ENCODE measurements at regions not wholly inside any gene's neighbourhood (a gene's known extent, or its start where the extent isn't known, plus 50 kb on each side); places are given as distances from the start of the nearest gene placed in this dataset.
A peak's percentile ranks its signal among the peaks of the same experiment; 100 is the strongest.

DNA sequence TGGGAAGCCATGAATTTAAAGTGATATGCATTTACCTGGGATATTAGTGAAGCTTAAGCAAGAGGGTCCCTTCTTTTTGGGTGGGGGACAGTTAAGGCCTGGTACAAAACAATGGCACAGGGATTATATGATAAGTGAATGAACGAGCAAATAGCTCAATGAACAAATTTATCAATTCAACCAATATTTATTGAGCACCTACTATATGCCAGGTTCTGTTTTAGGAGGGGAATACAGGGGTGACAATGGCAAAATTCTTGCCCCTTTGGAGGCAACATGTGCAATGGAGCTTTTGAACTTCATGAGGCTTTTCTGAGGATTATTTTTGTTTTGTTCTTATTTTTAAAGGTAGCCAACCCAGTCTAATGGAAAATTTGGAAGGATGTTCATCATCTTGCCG, 68.2 kb downstream of the FOXD2 start:
- H2AFZ ChIP-seq: no peak overlapping the region
- no peaks in the 10 kb centered on the region; the same call in 1 of the 2 replicates for H3F3A ChIP-seq (ENCODE audit: insufficient read depth, low read depth)
- H3K4me1 ChIP-seq (replicated peaks; ENCODE audit: insufficient read depth): no peaks in the 10 kb centered on the region
- peaks cover 7% of the 10 kb centered on the region for H3K27me3 ChIP-seq (ENCODE audit: insufficient read depth, low read depth)
- H3K9me3 ChIP-seq (ENCODE audit: insufficient read depth, low read depth): no peaks in the 10 kb centered on the region
- no peaks in the 10 kb centered on the region for H3K79me2 ChIP-seq (ENCODE audit: low read depth)
- POLR2A ChIA-PET (ENCODE audit: unreplicated experiment): no interaction called here
- no peak for DNase-seq
- TF ChIP-seq EZH2 (IDR thresholded peaks at IDR 0.05; ENCODE audit: low read depth): no peak
- TF ChIP-seq, protein P1, sequence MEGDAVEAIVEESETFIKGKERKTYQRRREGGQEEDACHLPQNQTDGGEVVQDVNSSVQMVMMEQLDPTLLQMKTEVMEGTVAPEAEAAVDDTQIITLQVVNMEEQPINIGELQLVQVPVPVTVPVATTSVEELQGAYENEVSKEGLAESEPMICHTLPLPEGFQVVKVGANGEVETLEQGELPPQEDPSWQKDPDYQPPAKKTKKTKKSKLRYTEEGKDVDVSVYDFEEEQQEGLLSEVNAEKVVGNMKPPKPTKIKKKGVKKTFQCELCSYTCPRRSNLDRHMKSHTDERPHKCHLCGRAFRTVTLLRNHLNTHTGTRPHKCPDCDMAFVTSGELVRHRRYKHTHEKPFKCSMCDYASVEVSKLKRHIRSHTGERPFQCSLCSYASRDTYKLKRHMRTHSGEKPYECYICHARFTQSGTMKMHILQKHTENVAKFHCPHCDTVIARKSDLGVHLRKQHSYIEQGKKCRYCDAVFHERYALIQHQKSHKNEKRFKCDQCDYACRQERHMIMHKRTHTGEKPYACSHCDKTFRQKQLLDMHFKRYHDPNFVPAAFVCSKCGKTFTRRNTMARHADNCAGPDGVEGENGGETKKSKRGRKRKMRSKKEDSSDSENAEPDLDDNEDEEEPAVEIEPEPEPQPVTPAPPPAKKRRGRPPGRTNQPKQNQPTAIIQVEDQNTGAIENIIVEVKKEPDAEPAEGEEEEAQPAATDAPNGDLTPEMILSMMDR (conservative IDR thresholded peaks at IDR 0.05): no peak
- CTCF ChIA-PET: no interaction called here
- H4K20me1 ChIP-seq (ENCODE audit: insufficient read depth): no peaks in the 10 kb centered on the region
- no peaks in the 10 kb centered on the region for H3K9me2 ChIP-seq (ENCODE audit: insufficient read depth)
- no peaks in the 10 kb centered on the region for H3K36me3 ChIP-seq (ENCODE audit: low read depth)
- no peak overlapping the region for H3K27ac ChIP-seq
- no TSS peak for BruUV-seq (replicated peaks)
- H3K4me2 ChIP-seq: no peak overlapping the region
- intact Hi-C loops (cut with micrococcal nuclease; ENCODE audit: unreplicated experiment): no loop called here
- H3K4me3 ChIP-seq: no peak overlapping the region

- no peak for TF ChIP-seq EZH2 (IDR thresholded peaks at IDR 0.05; ENCODE audit: low read depth)
- TF ChIP-seq, protein P1 (conservative IDR thresholded peaks at IDR 0.05): no peak
- no peak overlapping the region for H3K27ac ChIP-seq
- DNase-seq: no peak
- H3K36me3 ChIP-seq (ENCODE audit: low read depth): no peaks in the 10 kb centered on the region
- POLR2A ChIA-PET (ENCODE audit: unreplicated experiment): no interaction called here
- H3K9me2 ChIP-seq (ENCODE audit: insufficient read depth): no peaks in the 10 kb centered on the region
- intact Hi-C loops (cut with micrococcal nuclease; ENCODE audit: unreplicated experiment): no loop called here
- no peak overlapping the region for H3K4me2 ChIP-seq
- H2AFZ ChIP-seq: no peak overlapping the region
- peaks cover 7% of the 10 kb centered on the region for H3K27me3 ChIP-seq (ENCODE audit: insufficient read depth, low read depth)
- no TSS peak for BruUV-seq (replicated peaks)
- H4K20me1 ChIP-seq (ENCODE audit: insufficient read depth): no peaks in the 10 kb centered on the region
- H3F3A ChIP-seq (ENCODE audit: insufficient read depth, low read depth): no peaks in the 10 kb centered on the region; the same call in 1 of the 2 replicates
- H3K79me2 ChIP-seq (ENCODE audit: low read depth): no peaks in the 10 kb centered on the region
- H3K4me3 ChIP-seq: no peak overlapping the region
- H3K4me1 ChIP-seq (replicated peaks; ENCODE audit: insufficient read depth): no peaks in the 10 kb centered on the region
- H3K9me3 ChIP-seq (ENCODE audit: insufficient read depth, low read depth): no peaks in the 10 kb centered on the region
- CTCF ChIA-PET: no interaction called here
These were observed 69.3 kb downstream of the FOXD2 start for GRCh38 chr1:47507144-47507543.

- H3K36me3 ChIP-seq (ENCODE audit: low read depth): no peaks in the 10 kb centered on the region
- POLR2A ChIA-PET (ENCODE audit: unreplicated experiment): interaction anchor here (0.5 to 0.7 kb wide), 2 partner anchors 19 to 1073 kb away, joined by 3 read pairs; no protein-coding TSS in a partner anchor
- intact Hi-C loops (cut with micrococcal nuclease; ENCODE audit: unreplicated experiment): no loop called here
- no peaks in the 10 kb centered on the region for H4K20me1 ChIP-seq (ENCODE audit: insufficient read depth)
- no TSS peak for BruUV-seq (replicated peaks)
- H3F3A ChIP-seq (ENCODE audit: insufficient read depth, low read depth): no peaks in the 10 kb centered on the region; the same call in 1 of the 2 replicates
- H3K27me3 ChIP-seq (ENCODE audit: insufficient read depth, low read depth): peaks cover 11% of the 10 kb centered on the region
- H3K79me2 ChIP-seq (ENCODE audit: low read depth): no peaks in the 10 kb centered on the region
- CTCF ChIA-PET: no interaction called here
- no peaks in the 10 kb centered on the region for H3K9me3 ChIP-seq (ENCODE audit: insufficient read depth, low read depth)
- H2AFZ ChIP-seq: peak overlapping the region; percentile 73; the same call in 1 of the 2 replicates
- H3K4me1 ChIP-seq (replicated peaks; ENCODE audit: insufficient read depth): no peaks in the 10 kb centered on the region
- peak in 1 of 2 experiments; percentile 11 for DNase-seq
- TF ChIP-seq EZH2 (IDR thresholded peaks at IDR 0.05; ENCODE audit: low read depth): no peak
- TF ChIP-seq, protein P1 (conservative IDR thresholded peaks at IDR 0.05): no peak
- peak overlapping the region; percentile 39; the same call in 1 of the 2 replicates for H3K4me3 ChIP-seq
- no peak overlapping the region for H3K27ac ChIP-seq
- no peaks in the 10 kb centered on the region for H3K9me2 ChIP-seq (ENCODE audit: insufficient read depth)
- peak overlapping the region; percentile 63 for H3K4me2 ChIP-seq
These were observed 70.2 kb downstream of the FOXD2 start for GRCh38 chr1:47507881-47508701.
